ENCODE measurements at regions not wholly inside any gene's neighbourhood (a gene's known extent, or its start where the extent isn't known, plus 50 kb on each side); places are given as distances from the start of the nearest gene placed in this dataset.

GRCh38 chr12:69179786-69180185 lies 59.6 kb upstream of the CPSF6 start:
- Histone ChIP-seq H3K23ac (ENCODE audit: insufficient read length) (no peak overlapping the region), H2BK15ac (ENCODE audit: low read length) (no peak overlapping the region), H2AFZ (ENCODE audit: low read length) (no peak overlapping the region), H3K56ac (replicated peaks; ENCODE audit: insufficient read length, low read depth, low read length) (no peak overlapping the region), H4K91ac (replicated peaks; ENCODE audit: insufficient read length, low read length) (no peak overlapping the region), H3K18ac (ENCODE audit: extremely low read depth, low read length) (no peak overlapping the region), H3K14ac (ENCODE audit: insufficient read length) (no peak overlapping the region), H3K4me3 (ENCODE audit: extremely low read depth in 1 of 4, insufficient read depth in 2 of 4, low read depth in 3 of 4, low read length in 4 of 4) (no peak overlapping the region), H4K5ac (ENCODE audit: insufficient read length, low read depth, low read length) (no peak overlapping the region), H2BK20ac (ENCODE audit: low read length) (no peak overlapping the region), H3K4ac (replicated peaks; ENCODE audit: insufficient read length, low read depth, low read length) (no peak overlapping the region), H3K9ac (replicated peaks in 1 of 4; ENCODE audit: extremely low read depth in 1 of 4, low read depth in 3 of 4, low read length in 3 of 4) (no peak overlapping the region), H2AK5ac (ENCODE audit: low read depth, low read length) (no peak overlapping the region), H2BK5ac (ENCODE audit: low read depth, low read length) (no peak overlapping the region), H4K20me1 (replicated peaks in 1 of 2; ENCODE audit: control insufficient read depth in 1 of 2, insufficient read depth in 2 of 2, low read length in 2 of 2) (no peaks in the 10 kb centered on the region), H2BK12ac (ENCODE audit: low read depth, low read length) (no peak overlapping the region), H4K8ac (ENCODE audit: extremely low read depth, insufficient read depth, low read length) (no peak overlapping the region), H2BK120ac (replicated peaks; ENCODE audit: low read depth, low read length) (no peak overlapping the region), H3K4me1 (replicated peaks in 1 of 4; ENCODE audit: control insufficient read depth in 3 of 4, insufficient read depth in 4 of 4, low read length in 3 of 4) (no peaks in the 10 kb centered on the region), H3K27me3 (replicated peaks in 1 of 4; ENCODE audit: control insufficient read depth in 3 of 4, extremely low read depth in 1 of 4, insufficient read depth in 3 of 4, low read length in 3 of 4) (no peaks in the 10 kb centered on the region), H3K27ac (ENCODE audit: low read depth, low read length) (no peak overlapping the region), H3K4me2 (ENCODE audit: insufficient read depth in 1 of 2, low read depth in 2 of 2, low read length in 2 of 2) (no peak overlapping the region), H3K9me3 (ENCODE audit: insufficient read depth in 2 of 2, low read depth in 1 of 2, low read length in 1 of 2) (peaks cover 3 to 4% of the 10 kb centered on the region in 2 experiments; a peak in 3 of 4 replicates), H3K36me3 (ENCODE audit: control insufficient read depth in 2 of 4, insufficient read depth in 4 of 4, low read length in 3 of 4) (no peaks in the 10 kb centered on the region), H3K23me2 (ENCODE audit: low read depth, low read length) (no peaks in the 10 kb centered on the region; the same call in 1 of the 2 replicates), H3K79me1 (ENCODE audit: low read depth, low read length) (no peaks in the 10 kb centered on the region), H3K79me2 (ENCODE audit: control insufficient read depth in 1 of 2, insufficient read depth in 2 of 2, low read length in 2 of 2) (no peaks in the 10 kb centered on the region)
- ChIA-PET POLR2A (ENCODE audit: partially characterized antibody) (no interaction called here), CTCF (ENCODE audit: partially characterized antibody) (interaction anchor here (1.5 kb wide), 1 partner anchor 23 kb away, joined by 4 read pairs; no protein-coding TSS in a partner anchor)
- FAIRE-seq (no peak), DNase-seq (ENCODE audit: low read depth in 1 of 2, low spot score in 2 of 2) (no peak)
- TF ChIP-seq POLR2AphosphoS5 (IDR thresholded peaks at IDR 0.05; ENCODE audit: low read depth, low read length) (no peak), TCF12 (IDR thresholded peaks at IDR 0.05; ENCODE audit: low read depth, low read length) (no peak), TBP (IDR thresholded peaks at IDR 0.05; ENCODE audit: low read depth, low read length) (no peak), SRF (IDR thresholded peaks at IDR 0.05; ENCODE audit: low read depth, low read length) (no peak), TEAD4 (IDR thresholded peaks at IDR 0.05; ENCODE audit: low read depth, low read length) (no peak), MAX (IDR thresholded peaks at IDR 0.05) (no peak), RXRA (IDR thresholded peaks at IDR 0.05; ENCODE audit: insufficient read depth, low read depth, low read length) (no peak), KDM4A (IDR thresholded peaks at IDR 0.05; ENCODE audit: low read depth, low read length, severe bottlenecking) (no peak), CTBP2 (IDR thresholded peaks at IDR 0.05; ENCODE audit: borderline replicate concordance, insufficient read depth, insufficient read length, low read length) (no peak), USF2 (IDR thresholded peaks at IDR 0.05; ENCODE audit: low read length) (no peak), EP300 (IDR thresholded peaks at IDR 0.05; ENCODE audit: borderline replicate concordance in 1 of 2, low read depth in 2 of 2, low read length in 2 of 2) (no peak), TAF1 (IDR thresholded peaks at IDR 0.05; ENCODE audit: low read depth, low read length) (no peak), RFX5 (IDR thresholded peaks at IDR 0.05; ENCODE audit: borderline replicate concordance, low read depth, low read length) (no peak), CREB1 (IDR thresholded peaks at IDR 0.05) (no peak), RNF2 (IDR thresholded peaks at IDR 0.05; ENCODE audit: borderline replicate concordance, low read depth, low read length, missing control alignments, poor library complexity, severe bottlenecking) (no peak)
